GM23338 (cell line): ENCODE measurements at regions not wholly inside any gene's neighbourhood (a gene's known extent, or its start where the extent isn't known, plus 50 kb on each side); places are given as distances from the start of the nearest gene placed in this dataset.

Experiments
- ATAC-seq: fragments of 200-7000 bp; cut with Tn5 transposase; 3 replicates; pipeline ENCODE4 v1.9.1; 2020
- DNase-seq: peaks from one replicate; pipeline ENCODE4 v3.0.0-alpha.2; 2015; ENCODE audit warnings: low spot score
- H2AFZ ChIP-seq: fragments of 200-600 bp; sonication (generic); 2 replicates; pipeline ENCODE4 v1.8.0; 2016; ENCODE audit warnings: antibody characterized with exemption, mild to moderate bottlenecking, moderate library complexity
- H3F3A ChIP-seq: fragments of 200-600 bp; sonication (generic); replicated peaks from 2 replicates; pipeline ENCODE4 v1.8.0; 2017; ENCODE audit warnings: antibody characterized with exemption, mixed run types, low read depth
- H3K27ac ChIP-seq: fragments of 200-600 bp; sonication (generic); 2 replicates; pipeline ENCODE4 v1.6.1; 2016; ENCODE audit warnings: low read depth
- H3K27me3 ChIP-seq: fragments of 200-600 bp; sonication (generic); 2 replicates; pipeline ENCODE4 v1.8.0; 2016; ENCODE audit warnings: mild to moderate bottlenecking, mixed run types, moderate library complexity; ENCODE audit not compliant: insufficient read depth
- H3K36me3 ChIP-seq: fragments of 200-600 bp; sonication (generic); 2 replicates; pipeline ENCODE4 v1.8.0; 2016; ENCODE audit warnings: mild to moderate bottlenecking; ENCODE audit not compliant: insufficient read depth
- H3K4me1 ChIP-seq: fragments of 200-600 bp; sonication (generic); 2 replicates; pipeline ENCODE4 v1.8.0; 2016; ENCODE audit warnings: mild to moderate bottlenecking, moderate library complexity; ENCODE audit not compliant: insufficient read depth
- H3K4me2 ChIP-seq: fragments of 200-600 bp; sonication (generic); 2 replicates; pipeline ENCODE4 v1.7.1; 2017; ENCODE audit warnings: mixed run types
- H3K4me3 ChIP-seq: fragments of 200-600 bp; sonication (generic); 2 replicates; pipeline ENCODE4 v1.6.1; 2016; ENCODE audit warnings: mixed run types
- H3K79me2 ChIP-seq: fragments of 200-600 bp; sonication (generic); replicated peaks from 2 replicates; pipeline ENCODE4 v1.8.0; 2017; ENCODE audit warnings: mild to moderate bottlenecking; ENCODE audit not compliant: insufficient read depth
- H3K9me2 ChIP-seq: fragments of 200-600 bp; sonication (generic); 2 replicates; pipeline ENCODE4 v1.8.0; 2017; ENCODE audit not compliant: insufficient read depth
- H4K20me1 ChIP-seq: fragments of 200-600 bp; sonication (generic); replicated peaks from 2 replicates; pipeline ENCODE4 v1.8.0; 2017; ENCODE audit warnings: mild to moderate bottlenecking; ENCODE audit not compliant: insufficient read depth
- H3K27ac Mint-ChIP-seq: 2 replicates; pipeline ENCODE4 v1.8.0; 2020; ENCODE audit warnings: inconsistent platforms, mild to moderate bottlenecking, moderate library complexity, mixed read lengths
- H3K27me3 Mint-ChIP-seq: 3 replicates; pipeline ENCODE4 v1.8.0; 2022; ENCODE audit warnings: low read depth, mild to moderate bottlenecking, moderate library complexity, mixed read lengths, inconsistent platforms; ENCODE audit not compliant: insufficient read depth, poor library complexity
- H3K36me3 Mint-ChIP-seq: 3 replicates; pipeline ENCODE4 v1.8.0; 2021; ENCODE audit warnings: low read depth, mild to moderate bottlenecking, inconsistent platforms, moderate library complexity, mixed read lengths
- H3K4me1 Mint-ChIP-seq: 3 replicates; pipeline ENCODE4 v1.8.0; 2020; ENCODE audit warnings: mild to moderate bottlenecking, inconsistent platforms, mixed read lengths
- H3K4me3 Mint-ChIP-seq: 3 replicates; pipeline ENCODE4 v1.8.0; 2021; ENCODE audit warnings: moderate library complexity, mild to moderate bottlenecking, inconsistent platforms, mixed read lengths
- H3K9me3 Mint-ChIP-seq: 3 replicates; pipeline ENCODE4 v1.8.0; 2020; ENCODE audit warnings: moderate library complexity, mild to moderate bottlenecking, inconsistent platforms, mixed read lengths
- CREB1 ChIP-seq: fragments of 250-450 bp; sonication (Bioruptor Pico); IDR thresholded peaks from 2 replicates; pipeline ENCODE4 v1.5.0; 2020; ENCODE audit warnings: low read depth, mild to moderate bottlenecking, moderate library complexity
- ETS1 ChIP-seq: IDR thresholded peaks from 2 replicates; pipeline ENCODE4 v1.6.1; 2016; ENCODE audit warnings: antibody characterized with exemption
- EZH2 ChIP-seq: fragments of 200-600 bp; sonication (generic); IDR thresholded peaks from one replicate; pipeline ENCODE4 v1.8.0; 2017; ENCODE audit warnings: antibody characterized with exemption, mild to moderate bottlenecking, low read depth; ENCODE audit not compliant: unreplicated experiment
- EZH2phosphoT487 ChIP-seq: fragments of 200-600 bp; sonication (generic); IDR thresholded peaks from one replicate; pipeline ENCODE4 v1.8.1; 2018; ENCODE audit warnings: antibody characterized with exemption; ENCODE audit not compliant: unreplicated experiment
- JUNB ChIP-seq: IDR thresholded peaks from one replicate; pipeline ENCODE4 v1.6.1; 2016; ENCODE audit warnings: antibody characterized with exemption; ENCODE audit not compliant: unreplicated experiment
- NANOG ChIP-seq: IDR thresholded peaks from 2 replicates; pipeline ENCODE4 v1.6.1; 2016; ENCODE audit warnings: antibody characterized with exemption, borderline replicate concordance
- POLR2AphosphoS5 ChIP-seq: IDR thresholded peaks from 2 replicates; pipeline ENCODE4 v1.6.1; 2016; ENCODE audit warnings: antibody characterized with exemption, low read depth
- REST ChIP-seq: IDR thresholded peaks from one replicate; pipeline ENCODE4 v1.6.1; 2018; ENCODE audit warnings: antibody characterized with exemption; ENCODE audit not compliant: unreplicated experiment
- STAT1 ChIP-seq: IDR thresholded peaks from one replicate; pipeline ENCODE4 v1.6.1; 2016; ENCODE audit warnings: antibody characterized with exemption; ENCODE audit not compliant: unreplicated experiment
- ZNF114 ChIP-seq: fragments of 250-450 bp; sonication (Bioruptor Pico); IDR thresholded peaks from 2 replicates; pipeline ENCODE4 v1.5.0; 2020; ENCODE audit warnings: mild to moderate bottlenecking, moderate library complexity
- ZNF331 ChIP-seq: fragments of 250-450 bp; sonication (Bioruptor Pico); IDR thresholded peaks from 2 replicates; pipeline ENCODE4 v1.5.0; 2020; ENCODE audit warnings: low read depth, mild to moderate bottlenecking, moderate library complexity
- TF ChIP-seq, protein P1 (sequence below): fragments of 250-450 bp; sonication (Bioruptor Pico); IDR thresholded peaks from 2 replicates; pipeline ENCODE4 v1.5.0; 2020; ENCODE audit warnings: mild to moderate bottlenecking, moderate library complexity
- TF ChIP-seq, protein P2 (sequence below), 2 experiments: fragments of 200-600 bp in 1 of 2; sonication (generic) in 1 of 2; conservative IDR thresholded peaks; 2 replicates each; pipeline versions ENCODE4 v1.5.1 to v1.6.1; 2016 to 2017; ENCODE audit warnings: antibody characterized with exemption in 2 of 2, low read depth in 2 of 2, mild to moderate bottlenecking in 2 of 2, moderate library complexity in 1 of 2

DNA sequence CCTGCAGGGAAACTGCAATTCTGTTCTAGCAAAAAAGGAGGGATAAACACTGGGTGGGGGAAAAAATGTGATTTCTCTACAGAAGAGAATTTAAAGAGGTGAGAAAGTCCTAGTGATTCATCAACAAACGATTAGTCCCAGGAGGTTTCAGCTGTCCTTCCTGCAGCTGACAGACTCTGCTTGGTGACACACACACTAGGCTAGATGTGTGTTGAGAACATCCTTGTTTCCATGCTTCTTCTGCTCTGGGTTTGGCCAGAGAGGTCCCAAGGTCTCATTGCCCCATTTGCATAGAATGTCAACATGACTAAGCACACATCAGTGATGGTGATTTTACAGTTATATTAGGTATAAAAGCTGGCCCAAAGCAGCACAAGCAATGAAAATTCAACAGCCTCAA, 258.3 kb downstream of the NFATC2 start:
- no peaks in the 10 kb centered on the region for H3K9me2 ChIP-seq
- H2AFZ ChIP-seq, result 0 out of 2 replicates have a peak overlapping the region, but pooled peaks have one; percentile 32
- H3K4me1 Mint-ChIP-seq, result peaks cover 7% of the 10 kb centered on the region; the same call in 1 of the 3 replicates
- no peaks in the 10 kb centered on the region for H3K4me1 ChIP-seq
- no peak overlapping the region for H3K4me3 Mint-ChIP-seq
- H3K27ac ChIP-seq, result no peak overlapping the region
- H3K27me3 Mint-ChIP-seq, result peaks cover 5% of the 10 kb centered on the region
- H4K20me1 ChIP-seq, result no peaks in the 10 kb centered on the region
- H3K36me3 ChIP-seq, result no peaks in the 10 kb centered on the region
- H3K4me2 ChIP-seq, result no peak overlapping the region
- DNase-seq (no peak), ATAC-seq (no peak)
- no peak for TF ChIP-seq EZH2phosphoT487
- TF ChIP-seq, protein P1, sequence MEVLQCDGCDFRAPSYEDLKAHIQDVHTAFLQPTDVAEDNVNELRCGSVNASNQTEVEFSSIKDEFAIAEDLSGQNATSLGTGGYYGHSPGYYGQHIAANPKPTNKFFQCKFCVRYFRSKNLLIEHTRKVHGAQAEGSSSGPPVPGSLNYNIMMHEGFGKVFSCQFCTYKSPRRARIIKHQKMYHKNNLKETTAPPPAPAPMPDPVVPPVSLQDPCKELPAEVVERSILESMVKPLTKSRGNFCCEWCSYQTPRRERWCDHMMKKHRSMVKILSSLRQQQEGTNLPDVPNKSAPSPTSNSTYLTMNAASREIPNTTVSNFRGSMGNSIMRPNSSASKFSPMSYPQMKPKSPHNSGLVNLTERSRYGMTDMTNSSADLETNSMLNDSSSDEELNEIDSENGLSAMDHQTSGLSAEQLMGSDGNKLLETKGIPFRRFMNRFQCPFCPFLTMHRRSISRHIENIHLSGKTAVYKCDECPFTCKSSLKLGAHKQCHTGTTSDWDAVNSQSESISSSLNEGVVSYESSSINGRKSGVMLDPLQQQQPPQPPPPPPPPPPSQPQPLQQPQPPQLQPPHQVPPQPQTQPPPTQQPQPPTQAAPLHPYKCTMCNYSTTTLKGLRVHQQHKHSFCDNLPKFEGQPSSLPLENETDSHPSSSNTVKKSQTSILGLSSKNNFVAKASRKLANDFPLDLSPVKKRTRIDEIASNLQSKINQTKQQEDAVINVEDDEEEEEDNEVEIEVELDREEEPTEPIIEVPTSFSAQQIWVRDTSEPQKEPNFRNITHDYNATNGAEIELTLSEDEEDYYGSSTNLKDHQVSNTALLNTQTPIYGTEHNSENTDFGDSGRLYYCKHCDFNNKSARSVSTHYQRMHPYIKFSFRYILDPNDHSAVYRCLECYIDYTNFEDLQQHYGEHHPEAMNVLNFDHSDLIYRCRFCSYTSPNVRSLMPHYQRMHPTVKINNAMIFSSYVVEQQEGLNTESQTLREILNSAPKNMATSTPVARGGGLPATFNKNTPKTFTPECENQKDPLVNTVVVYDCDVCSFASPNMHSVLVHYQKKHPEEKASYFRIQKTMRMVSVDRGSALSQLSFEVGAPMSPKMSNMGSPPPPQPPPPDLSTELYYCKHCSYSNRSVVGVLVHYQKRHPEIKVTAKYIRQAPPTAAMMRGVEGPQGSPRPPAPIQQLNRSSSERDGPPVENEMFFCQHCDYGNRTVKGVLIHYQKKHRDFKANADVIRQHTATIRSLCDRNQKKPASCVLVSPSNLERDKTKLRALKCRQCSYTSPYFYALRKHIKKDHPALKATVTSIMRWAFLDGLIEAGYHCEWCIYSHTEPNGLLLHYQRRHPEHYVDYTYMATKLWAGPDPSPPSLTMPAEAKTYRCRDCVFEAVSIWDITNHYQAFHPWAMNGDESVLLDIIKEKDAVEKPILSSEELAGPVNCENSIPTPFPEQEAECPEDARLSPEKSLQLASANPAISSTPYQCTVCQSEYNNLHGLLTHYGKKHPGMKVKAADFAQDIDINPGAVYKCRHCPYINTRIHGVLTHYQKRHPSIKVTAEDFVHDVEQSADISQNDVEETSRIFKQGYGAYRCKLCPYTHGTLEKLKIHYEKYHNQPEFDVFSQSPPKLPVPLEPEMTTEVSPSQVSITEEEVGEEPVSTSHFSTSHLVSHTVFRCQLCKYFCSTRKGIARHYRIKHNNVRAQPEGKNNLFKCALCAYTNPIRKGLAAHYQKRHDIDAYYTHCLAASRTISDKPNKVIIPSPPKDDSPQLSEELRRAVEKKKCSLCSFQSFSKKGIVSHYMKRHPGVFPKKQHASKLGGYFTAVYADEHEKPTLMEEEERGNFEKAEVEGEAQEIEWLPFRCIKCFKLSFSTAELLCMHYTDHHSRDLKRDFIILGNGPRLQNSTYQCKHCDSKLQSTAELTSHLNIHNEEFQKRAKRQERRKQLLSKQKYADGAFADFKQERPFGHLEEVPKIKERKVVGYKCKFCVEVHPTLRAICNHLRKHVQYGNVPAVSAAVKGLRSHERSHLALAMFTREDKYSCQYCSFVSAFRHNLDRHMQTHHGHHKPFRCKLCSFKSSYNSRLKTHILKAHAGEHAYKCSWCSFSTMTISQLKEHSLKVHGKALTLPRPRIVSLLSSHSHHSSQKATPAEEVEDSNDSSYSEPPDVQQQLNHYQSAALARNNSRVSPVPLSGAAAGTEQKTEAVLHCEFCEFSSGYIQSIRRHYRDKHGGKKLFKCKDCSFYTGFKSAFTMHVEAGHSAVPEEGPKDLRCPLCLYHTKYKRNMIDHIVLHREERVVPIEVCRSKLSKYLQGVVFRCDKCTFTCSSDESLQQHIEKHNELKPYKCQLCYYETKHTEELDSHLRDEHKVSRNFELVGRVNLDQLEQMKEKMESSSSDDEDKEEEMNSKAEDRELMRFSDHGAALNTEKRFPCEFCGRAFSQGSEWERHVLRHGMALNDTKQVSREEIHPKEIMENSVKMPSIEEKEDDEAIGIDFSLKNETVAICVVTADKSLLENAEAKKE, result no peak
- TF ChIP-seq ZNF331 (CRISPR knock-in tag), result no peak
- TF ChIP-seq, protein P2, sequence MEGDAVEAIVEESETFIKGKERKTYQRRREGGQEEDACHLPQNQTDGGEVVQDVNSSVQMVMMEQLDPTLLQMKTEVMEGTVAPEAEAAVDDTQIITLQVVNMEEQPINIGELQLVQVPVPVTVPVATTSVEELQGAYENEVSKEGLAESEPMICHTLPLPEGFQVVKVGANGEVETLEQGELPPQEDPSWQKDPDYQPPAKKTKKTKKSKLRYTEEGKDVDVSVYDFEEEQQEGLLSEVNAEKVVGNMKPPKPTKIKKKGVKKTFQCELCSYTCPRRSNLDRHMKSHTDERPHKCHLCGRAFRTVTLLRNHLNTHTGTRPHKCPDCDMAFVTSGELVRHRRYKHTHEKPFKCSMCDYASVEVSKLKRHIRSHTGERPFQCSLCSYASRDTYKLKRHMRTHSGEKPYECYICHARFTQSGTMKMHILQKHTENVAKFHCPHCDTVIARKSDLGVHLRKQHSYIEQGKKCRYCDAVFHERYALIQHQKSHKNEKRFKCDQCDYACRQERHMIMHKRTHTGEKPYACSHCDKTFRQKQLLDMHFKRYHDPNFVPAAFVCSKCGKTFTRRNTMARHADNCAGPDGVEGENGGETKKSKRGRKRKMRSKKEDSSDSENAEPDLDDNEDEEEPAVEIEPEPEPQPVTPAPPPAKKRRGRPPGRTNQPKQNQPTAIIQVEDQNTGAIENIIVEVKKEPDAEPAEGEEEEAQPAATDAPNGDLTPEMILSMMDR (conservative IDR thresholded peaks at IDR 0.05; ENCODE audit: low read depth in 2 of 2), result no peak
- TF ChIP-seq POLR2AphosphoS5, result no peak
- TF ChIP-seq STAT1, result no peak
- no peak for TF ChIP-seq EZH2
- no peak for TF ChIP-seq CREB1
- TF ChIP-seq NANOG, result no peak
- TF ChIP-seq JUNB, result no peak
- TF ChIP-seq ETS1, result no peak
- no peak for TF ChIP-seq REST
- no peak for TF ChIP-seq ZNF114 (CRISPR knock-in tag)
- H3K4me3 ChIP-seq, result no peak overlapping the region
- H3K79me2 ChIP-seq, result no peaks in the 10 kb centered on the region
- H3K27me3 ChIP-seq, result no peaks in the 10 kb centered on the region
- H3K36me3 Mint-ChIP-seq, result no peaks in the 10 kb centered on the region
- no peak overlapping the region; the same call in 1 of the 2 replicates for H3K27ac Mint-ChIP-seq
- H3F3A ChIP-seq, result no peaks in the 10 kb centered on the region
- no peaks in the 10 kb centered on the region; the same call in 1 of the 3 replicates for H3K9me3 Mint-ChIP-seq
